ENCODE measurements at regions not wholly inside any gene's neighbourhood (a gene's known extent, or its start where the extent isn't known, plus 50 kb on each side); places are given as distances from the start of the nearest gene placed in this dataset.

GRCh38 chr18:75728621-75729020 lies 301.1 kb upstream of the SMIM21 start:
- no TSS peak for BruUV-seq (replicated peaks)
- in situ Hi-C loops (cut with MboI) (no loop called here), intact Hi-C loops (cut with micrococcal nuclease) (loop anchor here (5.0 kb wide), 1 partner anchor 1076 kb away; no protein-coding TSS in a partner anchor)
- H3K36me3 ChIP-seq (ENCODE audit: control insufficient read depth, insufficient read depth, low read length): no peaks in the 10 kb centered on the region
- no peaks in the 10 kb centered on the region for H3K27me3 ChIP-seq (ENCODE audit: control insufficient read depth in 2 of 2, insufficient read depth in 2 of 2, low read length in 2 of 2)
- H3K9me1 ChIP-seq (ENCODE audit: control insufficient read depth, insufficient read depth, low read length): no peaks in the 10 kb centered on the region
- no peak overlapping the region for H3K27ac ChIP-seq (ENCODE audit: extremely low read depth, low read depth, low read length)
- 0% methylated on average over 2 of the region's 7 CpGs for WGBS (ENCODE audit: insufficient coverage, low coverage, missing lambda C conversion rate)
- no peak overlapping the region for H3K4me2 ChIP-seq (ENCODE audit: insufficient read depth, low read length)
- no peak overlapping the region for H3K4me3 ChIP-seq
- FAIRE-seq (no peak), ATAC-seq (no peak), DNase-seq (ENCODE audit: extremely low read depth in 1 of 4, low spot score in 3 of 4) (no peak)
- TF ChIP-seq RCOR1 (IDR thresholded peaks at IDR 0.05; ENCODE audit: borderline replicate concordance in 1 of 2, low read depth in 2 of 2, low read length in 2 of 2) (no peak), HDAC8 (tag; IDR thresholded peaks at IDR 0.05) (no peak), USF1 (CRISPR knock-in tag; IDR thresholded peaks at IDR 0.05) (no peak), DDX20 (tag; IDR thresholded peaks at IDR 0.05; ENCODE audit: low read depth) (no peak), ZSCAN32 (CRISPR knock-in tag; IDR thresholded peaks at IDR 0.05) (no peak)
- H3K9me3 ChIP-seq (replicated peaks; ENCODE audit: control insufficient read depth, insufficient read depth, low read depth, low read length): no peaks in the 10 kb centered on the region
- H3K79me2 ChIP-seq (ENCODE audit: control insufficient read depth, insufficient read depth, low read length): no peaks in the 10 kb centered on the region
- H3K4me1 ChIP-seq (replicated peaks in 1 of 2; ENCODE audit: control insufficient read depth in 2 of 2, insufficient read depth in 2 of 2, low read length in 2 of 2): no peaks in the 10 kb centered on the region
- CTCF ChIA-PET (ENCODE audit: low intra/inter-chr PET ratio): no interaction called here
- no peak overlapping the region for H2AFZ ChIP-seq (ENCODE audit: low read depth, low read length)
- POLR2A ChIA-PET: no interaction called here
- no peak overlapping the region for H3K9ac ChIP-seq (ENCODE audit: insufficient read depth in 1 of 2, low read depth in 2 of 2, low read length in 2 of 2)
- H4K20me1 ChIP-seq (replicated peaks; ENCODE audit: control insufficient read depth, insufficient read depth, low read length): no peaks in the 10 kb centered on the region

- Histone ChIP-seq H2AFZ (ENCODE audit: low read depth, low read length) (no peak overlapping the region), H3K9me3 (replicated peaks; ENCODE audit: control insufficient read depth, insufficient read depth, low read depth, low read length) (no peaks in the 10 kb centered on the region), H3K9ac (ENCODE audit: insufficient read depth in 1 of 2, low read depth in 2 of 2, low read length in 2 of 2) (no peak overlapping the region), H3K27ac (ENCODE audit: extremely low read depth, low read depth, low read length) (no peak overlapping the region), H4K20me1 (replicated peaks; ENCODE audit: control insufficient read depth, insufficient read depth, low read length) (no peaks in the 10 kb centered on the region), H3K27me3 (ENCODE audit: control insufficient read depth in 2 of 2, insufficient read depth in 2 of 2, low read length in 2 of 2) (no peaks in the 10 kb centered on the region), H3K4me2 (ENCODE audit: insufficient read depth, low read length) (no peak overlapping the region), H3K4me3 (no peak overlapping the region), H3K36me3 (ENCODE audit: control insufficient read depth, insufficient read depth, low read length) (no peaks in the 10 kb centered on the region), H3K79me2 (ENCODE audit: control insufficient read depth, insufficient read depth, low read length) (no peaks in the 10 kb centered on the region), H3K4me1 (replicated peaks in 1 of 2; ENCODE audit: control insufficient read depth in 2 of 2, insufficient read depth in 2 of 2, low read length in 2 of 2) (no peaks in the 10 kb centered on the region), H3K9me1 (ENCODE audit: control insufficient read depth, insufficient read depth, low read length) (no peaks in the 10 kb centered on the region)
- in situ Hi-C loops (cut with MboI): no loop called here
- ChIA-PET CTCF (ENCODE audit: low intra/inter-chr PET ratio) (interaction anchor here (1.2 kb wide), 1 partner anchor 1073 kb away, joined by 4 read pairs; no protein-coding TSS in a partner anchor), POLR2A (no interaction called here)
- peak; percentile 66; the same call in 2 of the 3 replicates for ATAC-seq
- whole genome bisulfite sequencing (ENCODE audit: insufficient coverage, low coverage, missing lambda C conversion rate): 0% methylated on average over 7 of the region's 7 CpGs
- no TSS peak for BruUV-seq (replicated peaks)
- peak; percentile 21 to 38 (median 24) for DNase-seq (ENCODE audit: extremely low read depth in 1 of 4, low spot score in 3 of 4)
- FAIRE-seq: no peak
- intact Hi-C loops (cut with micrococcal nuclease): loop anchor here (5.0 kb wide), 1 partner anchor 1075 kb away; no protein-coding TSS in a partner anchor
- 0 out of 2 replicates have a peak, but pooled peaks have one; percentile 14 for TF ChIP-seq SMC3 (conservative IDR thresholded peaks at IDR 0.05; ENCODE audit: insufficient read depth, low read depth, low read length)
- TF ChIP-seq SNAPC5 (CRISPR knock-in tag; IDR thresholded peaks at IDR 0.05): no peak
- peak; percentile 45 to 56 (median 54); a peak in 5 of 6 replicates for TF ChIP-seq CTCF (IDR thresholded peaks at IDR 0.05 in 2 of 3, conservative IDR thresholded peaks at IDR 0.05 in 1 of 3; ENCODE audit: insufficient read depth in 2 of 3, low read depth in 1 of 3, low read length in 3 of 3)
- peak; percentile 19 to 44; a peak in 2 of 4 replicates for TF ChIP-seq RAD21 (CRISPR knock-in tag; conservative IDR thresholded peaks at IDR 0.05 in 1 of 2, IDR thresholded peaks at IDR 0.05 in 1 of 2)
Observed at GRCh38 chr18:75727456-75727855, 300.0 kb upstream of the SMIM21 start.

Measured in K562 (cell line).